Spleen (tissue), 11 donors: ENCODE measurements at regions not wholly inside any gene's neighbourhood (a gene's known extent, or its start where the extent isn't known, plus 50 kb on each side); places are given as distances from the start of the nearest gene placed in this dataset.

ENCODE experiments used
- DNase-seq: peaks from one replicate; pipeline ENCODE4 v3.0.0-alpha.2; 2020
- H3K27ac ChIP-seq, 8 donors: fragments of 200-600 bp; sonication (generic) in 7 of 8; 1 replicate in 4 of 8; 2 replicates in 4 of 8; pipeline versions ENCODE4 v1.5.0 to v1.8.0; 2016 to 2021; ENCODE audit warnings: inconsistent platforms in 4 of 8, mild to moderate bottlenecking in 4 of 8, moderate library complexity in 1 of 8
- H3K27me3 ChIP-seq, 7 donors: fragments of 200-600 bp; sonication (generic) in 6 of 7; replicated peaks in 1 of 7; 1 replicate in 4 of 7; 2 replicates in 3 of 7; pipeline versions ENCODE4 v1.5.0 to v1.8.0; 2016 to 2021; ENCODE audit warnings: inconsistent platforms in 3 of 7, mild to moderate bottlenecking in 1 of 7
- H3K36me3 ChIP-seq, 6 donors: fragments of 200-600 bp; sonication (generic) in 5 of 6; 1 replicate in 4 of 6; 2 replicates in 2 of 6; pipeline versions ENCODE4 v1.5.0 to v1.8.0; 2016 to 2021; ENCODE audit warnings: inconsistent platforms in 2 of 6
- H3K4me1 ChIP-seq, 6 donors: fragments of 200-600 bp; sonication (generic) in 5 of 6; 1 replicate in 3 of 6; 2 replicates in 3 of 6; pipeline versions ENCODE4 v1.5.0 to v1.8.0; 2016 to 2021; ENCODE audit warnings: inconsistent platforms in 3 of 6
- H3K4me3 ChIP-seq, 8 donors: fragments of 200-600 bp; sonication (generic) in 7 of 8; 1 replicate in 4 of 8; 2 replicates in 4 of 8; pipeline versions ENCODE4 v1.5.0 to v1.8.0; 2016 to 2021; ENCODE audit warnings: inconsistent platforms in 4 of 8, mild to moderate bottlenecking in 4 of 8, moderate library complexity in 2 of 8
- H3K9me3 ChIP-seq, 8 donors: fragments of 200-600 bp; sonication (generic) in 7 of 8; 1 replicate in 4 of 8; 2 replicates in 4 of 8; pipeline versions ENCODE4 v1.5.0 to v1.8.0; 2016 to 2021; ENCODE audit warnings: inconsistent platforms in 4 of 8
- CTCF ChIP-seq, 11 experiments: fragments of 200-600 bp in 7 of 11; fragments of 450-650 bp in 4 of 11; sonication (generic) in 4 of 11; IDR thresholded peaks in 8 of 11; conservative IDR thresholded peaks in 3 of 11; 1 replicate in 7 of 11; 2 replicates in 4 of 11; pipeline versions ENCODE4 v1.4.0 to v1.8.0; 2016 to 2021; ENCODE audit warnings: antibody characterized with exemption in 11 of 11, inconsistent platforms in 4 of 11, mild to moderate bottlenecking in 1 of 11
- POLR2A ChIP-seq, 3 donors: fragments of 450-650 bp; IDR thresholded peaks; one replicate each; pipeline ENCODE4 v1.5.1; 2017; ENCODE audit warnings: antibody characterized with exemption in 3 of 3, mild to moderate bottlenecking in 1 of 3
- POLR2AphosphoS5 ChIP-seq, 3 donors: sonication (generic); formaldehyde crosslinking; IDR thresholded peaks; one replicate each; pipeline ENCODE4 v1.5.1; 2017; ENCODE audit warnings: antibody characterized with exemption in 3 of 3
- whole genome bisulfite sequencing, 5 donors: extraction: QIAGEN DNeasy Blood & Tissue Kit in 3 of 5; methylation state at CpG; one replicate each; pipeline versions ENCODE4 v1.1.5 to v1.1.7; 2013 to 2018; 5-methylcytosine and 5-hydroxymethylcytosine counted together
- intact Hi-C: fragments of 100-400 bp; cut with DNase I; formaldehyde crosslinking; loops from one replicate; pipeline ENCODE4 v1.15.0; 2023; ENCODE audit warnings: low total_unique reads
- donor health status: healthy with polysubstance abuse.
- donor health status: DM: no; HTN: no; CAD: no; lungs with moderate emphysema.
- donor health status: DM: no; HTN: no; CAD: no.
- donor health status: Bipolar disorder and iron deficiency.
- donor health status: healthy.
- donor health status: DM: no; HTN: no; CAD: no.
- donor health status: DM: yes; HTN: yes; CAD: no.

- TF ChIP-seq CTCF (IDR thresholded peaks at IDR 0.05 in 8 of 11, conservative IDR thresholded peaks at IDR 0.05 in 3 of 11) (no peak), POLR2AphosphoS5 (IDR thresholded peaks at IDR 0.05) (no peak), POLR2A (IDR thresholded peaks at IDR 0.05) (no peak)
- Histone ChIP-seq H3K36me3 (no peaks in the 10 kb centered on the region), H3K9me3 (no peaks in the 10 kb centered on the region), H3K27ac (no peak overlapping the region), H3K4me3 (no peak overlapping the region), H3K27me3 (peaks cover 0 to 20% (median 0%) of the 10 kb centered on the region in 7 donors), H3K4me1 (peaks cover 0 to 5% (median 0%) of the 10 kb centered on the region in 6 donors)
- WGBS, 5 donors, result 76 to 92% (median 86%) methylated on average over 5 of the region's 5 CpGs
- no peak for DNase-seq
- intact Hi-C loops, result no loop called here
These were observed 82.1 kb upstream of the THY1 start for GRCh38 chr11:119505071-119505470.

GRCh38 chr11:119504371-119504770, 81.4 kb upstream of the THY1 start:
- WGBS, 5 donors, result 42 to 69% (median 50%) methylated on average over 1 of the region's 1 CpG
- H3K4me1 ChIP-seq, result no peaks in the 10 kb centered on the region
- no peaks in the 10 kb centered on the region for H3K9me3 ChIP-seq
- H3K4me3 ChIP-seq, result no peak overlapping the region
- H3K27ac ChIP-seq, result no peak overlapping the region
- DNase-seq, result no peak
- no peak for TF ChIP-seq CTCF (IDR thresholded peaks at IDR 0.05 in 8 of 11, conservative IDR thresholded peaks at IDR 0.05 in 3 of 11)
- no peak for TF ChIP-seq POLR2A (IDR thresholded peaks at IDR 0.05)
- TF ChIP-seq POLR2AphosphoS5 (IDR thresholded peaks at IDR 0.05), result no peak
- no peaks in the 10 kb centered on the region for H3K36me3 ChIP-seq
- peaks cover 0 to 20% (median 0%) of the 10 kb centered on the region in 7 donors for H3K27me3 ChIP-seq
- intact Hi-C loops, result no loop called here

DNA sequence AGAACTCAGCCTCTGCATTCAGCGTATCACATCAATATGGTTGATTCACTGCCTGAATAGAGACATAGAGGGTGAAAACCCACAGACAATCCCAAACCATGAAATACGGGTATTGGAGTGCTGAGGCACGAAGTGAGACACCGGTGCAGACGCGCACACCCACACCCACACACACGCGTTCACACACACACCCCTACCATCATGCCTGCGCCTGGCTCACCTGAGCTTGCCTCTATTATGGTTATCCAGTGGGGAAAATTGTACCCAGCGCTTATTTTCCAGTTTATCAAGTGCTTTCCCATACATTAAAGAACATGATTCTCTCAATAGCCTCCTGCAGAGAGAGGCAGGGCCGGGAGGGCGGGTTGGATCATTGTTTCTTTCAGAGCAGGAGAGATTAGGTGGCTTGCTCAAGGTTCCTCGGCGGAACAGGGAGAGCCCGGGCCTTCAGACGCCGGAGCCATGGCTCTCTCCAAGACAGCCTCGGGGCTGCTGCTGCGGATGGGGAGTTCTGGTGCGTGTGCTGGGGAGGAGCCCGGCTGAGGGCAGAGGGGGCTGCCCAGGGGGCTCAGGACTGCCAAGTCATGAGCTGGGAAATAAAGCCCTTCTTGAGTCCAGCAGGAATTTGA, 78.9 kb upstream of the THY1 start:
- intact Hi-C loops, result no loop called here
- no peak for TF ChIP-seq POLR2AphosphoS5 (IDR thresholded peaks at IDR 0.05)
- TF ChIP-seq CTCF (IDR thresholded peaks at IDR 0.05 in 8 of 11, conservative IDR thresholded peaks at IDR 0.05 in 3 of 11), result no peak
- no peak for TF ChIP-seq POLR2A (IDR thresholded peaks at IDR 0.05)
- no peaks in the 10 kb centered on the region for H3K36me3 ChIP-seq
- no peaks in the 10 kb centered on the region for H3K4me1 ChIP-seq
- no peak overlapping the region for H3K4me3 ChIP-seq
- H3K9me3 ChIP-seq, result no peaks in the 10 kb centered on the region
- peaks cover 0 to 40% (median 0%) of the 10 kb centered on the region in 7 donors for H3K27me3 ChIP-seq
- WGBS, 5 donors, result 65 to 81% (median 70%) methylated on average over 21 of the region's 21 CpGs
- H3K27ac ChIP-seq, result no peak overlapping the region
- no peak for DNase-seq

- intact Hi-C loops, result no loop called here
- 76 to 88% (median 79%) methylated on average over 3 to 8 of the region's 8 CpGs for WGBS, 5 donors
- Histone ChIP-seq H3K27me3 (peaks cover 0 to 49% (median 0%) of the 10 kb centered on the region in 7 donors), H3K4me3 (no peak overlapping the region), H3K36me3 (no peaks in the 10 kb centered on the region), H3K4me1 (no peaks in the 10 kb centered on the region), H3K27ac (no peak overlapping the region), H3K9me3 (no peaks in the 10 kb centered on the region)
- TF ChIP-seq POLR2AphosphoS5 (IDR thresholded peaks at IDR 0.05) (no peak), POLR2A (IDR thresholded peaks at IDR 0.05) (no peak), CTCF (IDR thresholded peaks at IDR 0.05 in 8 of 11, conservative IDR thresholded peaks at IDR 0.05 in 3 of 11) (no peak)
- DNase-seq, result no peak
These were observed 74.7 kb upstream of the THY1 start for GRCh38 chr11:119497717-119498116.
